H9 (cell line): ENCODE measurements at regions not wholly inside any gene's neighbourhood (a gene's known extent, or its start where the extent isn't known, plus 50 kb on each side); places are given as distances from the start of the nearest gene placed in this dataset.

Source experiments
- DNase-seq: peaks from one replicate; pipeline ENCODE4 v3.0.0-alpha.2; 2017
- H2AFZ ChIP-seq: one replicate; pipeline ENCODE4 v1.6.1; 2013; ENCODE audit warnings: mild to moderate bottlenecking, low read length, control low read depth, moderate library complexity
- H2AK5ac ChIP-seq: 2 replicates; pipeline ENCODE4 v1.6.1; 2013; ENCODE audit warnings: low read length, control low read depth, mixed read lengths; ENCODE audit not compliant: insufficient read length
- H2BK120ac ChIP-seq: one replicate; pipeline ENCODE4 v1.6.1; 2013; ENCODE audit warnings: low read depth, mild to moderate bottlenecking, low read length, control low read depth, inconsistent platforms; ENCODE audit not compliant: poor library complexity, severe bottlenecking
- H2BK12ac ChIP-seq: 2 replicates; pipeline ENCODE4 v1.6.1; 2013; ENCODE audit warnings: low read length, control low read depth, mixed read lengths, low read depth; ENCODE audit not compliant: insufficient read length
- H2BK15ac ChIP-seq: 2 replicates; pipeline ENCODE4 v1.6.1; 2013; ENCODE audit warnings: low read depth, low read length, control low read depth
- H2BK20ac ChIP-seq: one replicate; pipeline ENCODE4 v1.6.1; 2013; ENCODE audit warnings: low read depth, mild to moderate bottlenecking, low read length, control low read depth, inconsistent platforms; ENCODE audit not compliant: poor library complexity, severe bottlenecking
- H2BK5ac ChIP-seq: 2 replicates; pipeline ENCODE4 v1.6.1; 2013; ENCODE audit warnings: low read length, control low read depth, mixed read lengths; ENCODE audit not compliant: insufficient read length
- H3K14ac ChIP-seq: 2 replicates; pipeline ENCODE4 v1.6.1; 2013; ENCODE audit warnings: low read length, control low read depth; ENCODE audit not compliant: insufficient read depth
- H3K18ac ChIP-seq: 2 replicates; pipeline ENCODE4 v1.6.1; 2013; ENCODE audit warnings: low read depth, mild to moderate bottlenecking, mixed read lengths, low read length, control low read depth; ENCODE audit not compliant: insufficient read length
- H3K23ac ChIP-seq: 2 replicates; pipeline ENCODE4 v1.6.1; 2013; ENCODE audit warnings: low read length, control low read depth, mixed read lengths, low read depth; ENCODE audit not compliant: insufficient read length
- H3K23me2 ChIP-seq: 2 replicates; pipeline ENCODE4 v1.6.1; 2013; ENCODE audit warnings: low read depth, mild to moderate bottlenecking, mixed read lengths, low read length, control low read depth; ENCODE audit not compliant: insufficient read length, poor library complexity, severe bottlenecking
- H3K27ac ChIP-seq: 2 replicates; pipeline ENCODE4 v1.5.1; 2013; ENCODE audit warnings: low read length, control low read depth, mixed read lengths, low read depth; ENCODE audit not compliant: insufficient read length
- H3K27me3 ChIP-seq: 2 replicates; pipeline ENCODE4 v1.6.1; 2013; ENCODE audit warnings: low read length, control low read depth, inconsistent platforms; ENCODE audit not compliant: insufficient read depth
- H3K4ac ChIP-seq: 2 replicates; pipeline ENCODE4 v1.6.1; 2013; ENCODE audit warnings: low read depth, mild to moderate bottlenecking, control low read depth, inconsistent platforms, low read length, moderate library complexity
- H3K4me1 ChIP-seq: 2 replicates; pipeline ENCODE4 v1.6.1; 2013; ENCODE audit warnings: low read length, control low read depth, inconsistent platforms; ENCODE audit not compliant: insufficient read depth
- H3K4me2 ChIP-seq: 2 replicates; pipeline ENCODE4 v1.6.1; 2013; ENCODE audit warnings: low read length, control low read depth, mixed read lengths; ENCODE audit not compliant: insufficient read length, insufficient read depth
- H3K56ac ChIP-seq: 2 replicates; pipeline ENCODE4 v1.6.1; 2013; ENCODE audit warnings: low read depth, mild to moderate bottlenecking, mixed read lengths, low read length, control low read depth; ENCODE audit not compliant: insufficient read length
- H3K79me1 ChIP-seq: 2 replicates; pipeline ENCODE4 v1.6.1; 2013; ENCODE audit warnings: low read depth, mild to moderate bottlenecking, moderate library complexity, low read length, control low read depth, inconsistent platforms; ENCODE audit not compliant: insufficient read depth, poor library complexity, severe bottlenecking
- H3K79me2 ChIP-seq: 2 replicates; pipeline ENCODE4 v1.6.1; 2013; ENCODE audit warnings: low read length, control low read depth, inconsistent platforms; ENCODE audit not compliant: insufficient read depth
- H3K9ac ChIP-seq: 2 replicates; pipeline ENCODE4 v1.6.1; 2013; ENCODE audit warnings: low read length, control low read depth, mixed read lengths; ENCODE audit not compliant: insufficient read length; ENCODE audit errors: extremely low read depth
- H3K9me3 ChIP-seq: one replicate; pipeline ENCODE4 v1.6.1; 2013; ENCODE audit warnings: low read depth, low read length, inconsistent platforms; ENCODE audit not compliant: control insufficient read depth
- H3T11ph ChIP-seq: one replicate; pipeline ENCODE4 v1.6.1; 2013; ENCODE audit warnings: mild to moderate bottlenecking, low read length, control low read depth, inconsistent platforms
- H4K20me1 ChIP-seq: one replicate; pipeline ENCODE4 v1.6.1; 2013; ENCODE audit not compliant: control insufficient read depth, insufficient read length, insufficient read depth
- H4K5ac ChIP-seq: 2 replicates; pipeline ENCODE4 v1.6.1; 2013; ENCODE audit warnings: low read depth, mild to moderate bottlenecking, mixed read lengths, low read length, control low read depth; ENCODE audit not compliant: insufficient read length
- H4K8ac ChIP-seq: replicated peaks from 2 replicates; pipeline ENCODE4 v1.6.1; 2013; ENCODE audit warnings: low read length, control low read depth, mixed read lengths, low read depth; ENCODE audit not compliant: insufficient read length
- H4K91ac ChIP-seq: 2 replicates; pipeline ENCODE4 v1.6.1; 2013; ENCODE audit warnings: low read depth, mild to moderate bottlenecking, moderate library complexity, mixed read lengths, low read length, control low read depth; ENCODE audit not compliant: insufficient read length
- H3K27ac Mint-ChIP-seq, 3 experiments: 2 replicates in 2 of 3; 3 replicates in 1 of 3; pipeline ENCODE4 v1.8.0; 2020 to 2021; ENCODE audit warnings: mixed read lengths in 3 of 3, mild to moderate bottlenecking in 1 of 3, moderate library complexity in 1 of 3
- H3K27me3 Mint-ChIP-seq: 2 replicates; pipeline ENCODE4 v1.8.0; 2021; ENCODE audit warnings: low read depth, mild to moderate bottlenecking, moderate library complexity, mixed read lengths
- H3K36me3 Mint-ChIP-seq, 3 experiments: 2 replicates in 2 of 3; 3 replicates in 1 of 3; pipeline ENCODE4 v1.8.0; 2020 to 2021; ENCODE audit warnings: low read depth in 3 of 3, mixed read lengths in 3 of 3; ENCODE audit not compliant: insufficient read depth in 1 of 3
- H3K4me1 Mint-ChIP-seq, 2 experiments: 2 replicates each; pipeline ENCODE4 v1.8.0; 2020; ENCODE audit warnings: mixed read lengths in 2 of 2
- H3K4me3 Mint-ChIP-seq, 2 experiments: 2 replicates in 1 of 2; 3 replicates in 1 of 2; pipeline ENCODE4 v1.8.0; 2020 to 2021; ENCODE audit warnings: mild to moderate bottlenecking in 2 of 2, mixed read lengths in 2 of 2, moderate library complexity in 1 of 2
- H3K9me3 Mint-ChIP-seq, 2 experiments: 2 replicates in 1 of 2; 3 replicates in 1 of 2; pipeline ENCODE4 v1.8.0; 2020; ENCODE audit warnings: mild to moderate bottlenecking in 2 of 2, mixed read lengths in 2 of 2, moderate library complexity in 1 of 2
- CTCF ChIP-seq: fragments of 200-600 bp; sonication (generic); conservative IDR thresholded peaks from 3 replicates; pipeline ENCODE4 v1.8.0; 2021; ENCODE audit warnings: antibody characterized with exemption, mild to moderate bottlenecking
- WGBS: extraction: QIAGEN DNeasy Blood & Tissue Kit; methylation state at CpG from one replicate; pipeline ENCODE4 v1.1.7; 2013; ENCODE audit warnings: missing lambda C conversion rate, low lambda C conversion rate, mixed read lengths; ENCODE audit not compliant: insufficient read length; ENCODE audit errors: extremely low coverage; 5-methylcytosine and 5-hydroxymethylcytosine counted together

- DNase-seq, result no peak
These were observed 173.4 kb upstream of the TPM1 start for GRCh38 chr15:62869116-62869515.

More at GRCh38 chr15:62869116-62869515, 173.4 kb upstream of the TPM1 start:
- no peak for TF ChIP-seq CTCF
- Histone ChIP-seq H3K9ac (no peak overlapping the region), H3K23ac (no peak overlapping the region), H2AK5ac (no peak overlapping the region), H3K79me1 (no peaks in the 10 kb centered on the region), H3K79me2 (no peaks in the 10 kb centered on the region), H3K56ac (no peak overlapping the region), H4K8ac (no peak overlapping the region), H3K14ac (no peak overlapping the region), H3K4me1 (no peaks in the 10 kb centered on the region), H3K18ac (no peak overlapping the region), H2AFZ (no peak overlapping the region), H2BK15ac (no peak overlapping the region), H3K9me3 (no peaks in the 10 kb centered on the region), H3K27me3 (no peaks in the 10 kb centered on the region), H3K27ac (no peak overlapping the region), H2BK120ac (no peak overlapping the region), H4K91ac (no peak overlapping the region), H2BK12ac (no peak overlapping the region), H3K23me2 (no peaks in the 10 kb centered on the region), H2BK5ac (no peak overlapping the region), H2BK20ac (no peak overlapping the region), H4K5ac (no peak overlapping the region), H3T11ph (no peak overlapping the region), H3K4ac (no peak overlapping the region), H4K20me1 (no peaks in the 10 kb centered on the region), H3K4me2 (no peak overlapping the region)
- Mint-ChIP-seq H3K27me3 (no peaks in the 10 kb centered on the region), H3K4me1 (peaks cover 18 to 22% of the 10 kb centered on the region in 2 experiments), H3K27ac (no peak overlapping the region), H3K4me3 (no peak overlapping the region), H3K36me3 (peaks cover 2 to 10% (median 5%) of the 10 kb centered on the region in 3 experiments; a peak in 4 of 7 replicates), H3K9me3 (peaks cover 6 to 8% of the 10 kb centered on the region in 2 experiments)
- WGBS, result no CpG with 5 or more reads among the region's 2 CpGs
